Glutamatergic neuron (in vitro differentiated cells): ENCODE measurements at regions not wholly inside any gene's neighbourhood (a gene's known extent, or its start where the extent isn't known, plus 50 kb on each side); places are given as distances from the start of the nearest gene placed in this dataset.
"Not testable (repeated sequence)": the region's sequence is repeated elsewhere in the genome, so short reads cannot be mapped to it uniquely, and the experiment has no call there.

Experiments
- DNase-seq: peaks from one replicate; pipeline ENCODE4 v3.0.0; 2022
- H3K27ac Mint-ChIP-seq: one replicate; pipeline ENCODE4 v1.8.0; 2020; ENCODE audit warnings: mild to moderate bottlenecking, mixed read lengths, inconsistent platforms; ENCODE audit not compliant: unreplicated experiment
- H3K27me3 Mint-ChIP-seq: one replicate; pipeline ENCODE4 v1.8.0; 2020; ENCODE audit warnings: mild to moderate bottlenecking, moderate library complexity, mixed read lengths, inconsistent platforms; ENCODE audit not compliant: unreplicated experiment
- H3K36me3 Mint-ChIP-seq: one replicate; pipeline ENCODE4 v1.8.0; 2020; ENCODE audit warnings: mild to moderate bottlenecking, mixed read lengths, inconsistent platforms; ENCODE audit not compliant: unreplicated experiment
- H3K4me1 Mint-ChIP-seq: one replicate; pipeline ENCODE4 v1.8.0; 2020; ENCODE audit warnings: mild to moderate bottlenecking, low read depth, mixed read lengths, inconsistent platforms; ENCODE audit not compliant: unreplicated experiment
- H3K4me3 Mint-ChIP-seq: one replicate; pipeline ENCODE4 v1.8.0; 2020; ENCODE audit warnings: mild to moderate bottlenecking, mixed read lengths, inconsistent platforms; ENCODE audit not compliant: unreplicated experiment
- H3K9me3 Mint-ChIP-seq: one replicate; pipeline ENCODE4 v1.8.0; 2020; ENCODE audit warnings: mild to moderate bottlenecking, moderate library complexity, mixed read lengths, inconsistent platforms; ENCODE audit not compliant: unreplicated experiment
- CTCF ChIP-seq: fragments of 200-600 bp; sonication (generic); IDR thresholded peaks from one replicate; pipeline ENCODE4 v1.5.0; 2021; ENCODE audit not compliant: partially characterized antibody, unreplicated experiment

- H3K36me3 Mint-ChIP-seq = no peaks in the 10 kb centered on the region
- H3K27ac Mint-ChIP-seq = no peak overlapping the region
- DNase-seq = no peak
- H3K27me3 Mint-ChIP-seq = no peaks in the 10 kb centered on the region
- H3K9me3 Mint-ChIP-seq = no peaks in the 10 kb centered on the region
- H3K4me1 Mint-ChIP-seq = peaks cover 4% of the 10 kb centered on the region
- no peak for TF ChIP-seq CTCF
- H3K4me3 Mint-ChIP-seq = no peak overlapping the region
These were observed 118.7 kb upstream of the CDH5 start for GRCh38 chr16:66247516-66248481.

GRCh38 chr16:66245868-66246267 lies 120.6 kb upstream of the CDH5 start:
- no peak for TF ChIP-seq CTCF
- peaks cover 4% of the 10 kb centered on the region for H3K4me1 Mint-ChIP-seq
- H3K36me3 Mint-ChIP-seq = no peaks in the 10 kb centered on the region

GRCh38 chr16:66245072-66245471 lies 121.4 kb upstream of the CDH5 start:
- DNase-seq = no peak
- Mint-ChIP-seq H3K4me3 (no peak overlapping the region), H3K27me3 (no peaks in the 10 kb centered on the region), H3K4me1 (no peaks in the 10 kb centered on the region), H3K9me3 (peaks cover 2% of the 10 kb centered on the region), H3K27ac (no peak overlapping the region), H3K36me3 (peaks cover 5% of the 10 kb centered on the region)
- TF ChIP-seq CTCF = no peak

More at GRCh38 chr16:66245868-66246267, 120.6 kb upstream of the CDH5 start:
- Mint-ChIP-seq H3K4me3 (no peak overlapping the region), H3K27ac (no peak overlapping the region), H3K27me3 (no peaks in the 10 kb centered on the region), H3K9me3 (peaks cover 2% of the 10 kb centered on the region)
- no peak for DNase-seq

- Mint-ChIP-seq H3K27me3 (no peaks in the 10 kb centered on the region), H3K4me1 (no peaks in the 10 kb centered on the region)
- TF ChIP-seq CTCF = no peak
These were observed 123.8 kb upstream of the CDH5 start for GRCh38 chr16:66242672-66243071.

GRCh38 chr16:66242206-66242605 lies 124.3 kb upstream of the CDH5 start:
- not testable (repeated sequence) for H3K9me3 Mint-ChIP-seq, H3K27ac Mint-ChIP-seq, H3K36me3 Mint-ChIP-seq, DNase-seq, H3K4me1 Mint-ChIP-seq, H3K4me3 Mint-ChIP-seq, H3K27me3 Mint-ChIP-seq

More at GRCh38 chr16:66242672-66243071, 123.8 kb upstream of the CDH5 start:
- DNase-seq = no peak
- H3K4me3 Mint-ChIP-seq = no peak overlapping the region
- peaks cover 5% of the 10 kb centered on the region for H3K36me3 Mint-ChIP-seq
- peaks cover 2% of the 10 kb centered on the region for H3K9me3 Mint-ChIP-seq
- H3K27ac Mint-ChIP-seq = no peak overlapping the region
